AG04449 (cell line): ENCODE measurements at regions not wholly inside any gene's neighbourhood (a gene's known extent, or its start where the extent isn't known, plus 50 kb on each side); places are given as distances from the start of the nearest gene placed in this dataset.

Source experiments
- CTCF ChIA-PET: fragments of 350-600 bp; formaldehyde crosslinking; extraction: SDS; loops from one replicate; lab custom pipeline; 2021; ENCODE audit warnings: antibody characterized with exemption; lab: Yijun Ruan, JAX
- POLR2A ChIA-PET: fragments of 400-600, 350-600 bp; formaldehyde crosslinking; extraction: SDS; loops from one replicate; lab custom pipeline; 2020; ENCODE audit warnings: antibody characterized with exemption, inconsistent platforms; lab: Yijun Ruan, JAX
- DNase-seq: peaks from one replicate; pipeline ENCODE4 v3.0.0-alpha.2; 2010; ENCODE audit warnings: low read depth, low spot score
- H3K4me3 ChIP-seq: 2 replicates; pipeline ENCODE4 v1.5.1; 2011; ENCODE audit warnings: low read depth, mild to moderate bottlenecking, control low read depth, low read length
- TF ChIP-seq, protein P1 (sequence below): IDR thresholded peaks from one replicate; pipeline ENCODE4 v1.5.1; 2011; ENCODE audit warnings: mild to moderate bottlenecking, moderate library complexity, low read length, control low read depth, inconsistent platforms; ENCODE audit not compliant: insufficient read depth; ENCODE audit errors: missing control alignments

- DNase-seq, result no peak
- CTCF ChIA-PET, result no interaction called here
- POLR2A ChIA-PET, result no interaction called here
- H3K4me3 ChIP-seq, result no peak overlapping the region
- TF ChIP-seq, protein P1, sequence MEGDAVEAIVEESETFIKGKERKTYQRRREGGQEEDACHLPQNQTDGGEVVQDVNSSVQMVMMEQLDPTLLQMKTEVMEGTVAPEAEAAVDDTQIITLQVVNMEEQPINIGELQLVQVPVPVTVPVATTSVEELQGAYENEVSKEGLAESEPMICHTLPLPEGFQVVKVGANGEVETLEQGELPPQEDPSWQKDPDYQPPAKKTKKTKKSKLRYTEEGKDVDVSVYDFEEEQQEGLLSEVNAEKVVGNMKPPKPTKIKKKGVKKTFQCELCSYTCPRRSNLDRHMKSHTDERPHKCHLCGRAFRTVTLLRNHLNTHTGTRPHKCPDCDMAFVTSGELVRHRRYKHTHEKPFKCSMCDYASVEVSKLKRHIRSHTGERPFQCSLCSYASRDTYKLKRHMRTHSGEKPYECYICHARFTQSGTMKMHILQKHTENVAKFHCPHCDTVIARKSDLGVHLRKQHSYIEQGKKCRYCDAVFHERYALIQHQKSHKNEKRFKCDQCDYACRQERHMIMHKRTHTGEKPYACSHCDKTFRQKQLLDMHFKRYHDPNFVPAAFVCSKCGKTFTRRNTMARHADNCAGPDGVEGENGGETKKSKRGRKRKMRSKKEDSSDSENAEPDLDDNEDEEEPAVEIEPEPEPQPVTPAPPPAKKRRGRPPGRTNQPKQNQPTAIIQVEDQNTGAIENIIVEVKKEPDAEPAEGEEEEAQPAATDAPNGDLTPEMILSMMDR, result no peak
These were observed 361.8 kb downstream of the DOK5 start for GRCh38 chr20:54837226-54837625.

GRCh38 chr20:54822386-54822785 lies 347.0 kb downstream of the DOK5 start:
- TF ChIP-seq, protein P1, result no peak

GRCh38 chr20:54820392-54820791 lies 345.0 kb downstream of the DOK5 start:
- POLR2A ChIA-PET, result no interaction called here
- CTCF ChIA-PET, result no interaction called here
- TF ChIP-seq, protein P1, result no peak
- H3K4me3 ChIP-seq, result no peak overlapping the region
- no peak for DNase-seq

More at GRCh38 chr20:54822386-54822785, 347.0 kb downstream of the DOK5 start:
- ChIA-PET CTCF (no interaction called here), POLR2A (no interaction called here)
- H3K4me3 ChIP-seq, result no peak overlapping the region
- no peak for DNase-seq

DNA sequence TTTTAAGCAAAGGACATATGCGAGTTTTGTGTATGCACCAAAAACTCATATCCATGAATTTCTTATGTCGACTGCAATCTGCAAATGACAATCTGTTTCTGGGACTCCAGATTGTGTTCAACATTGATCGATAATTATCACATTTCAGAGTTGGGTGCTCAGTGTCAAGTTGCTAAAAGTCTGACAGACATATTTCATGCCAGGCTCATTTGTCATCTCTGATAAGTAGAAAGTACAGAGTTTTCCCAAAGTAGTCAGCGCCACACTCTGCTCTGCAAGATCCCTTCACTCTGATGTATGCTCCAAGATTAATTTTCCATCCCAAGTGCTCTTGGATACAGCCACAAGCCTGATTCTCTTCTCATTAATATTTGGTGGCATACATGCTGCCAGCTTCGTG lies 331.1 kb downstream of the DOK5 start:
- DNase-seq, result no peak
- TF ChIP-seq, protein P1, result no peak
- H3K4me3 ChIP-seq, result no peak overlapping the region
- POLR2A ChIA-PET, result no interaction called here
- CTCF ChIA-PET, result no interaction called here

DNA sequence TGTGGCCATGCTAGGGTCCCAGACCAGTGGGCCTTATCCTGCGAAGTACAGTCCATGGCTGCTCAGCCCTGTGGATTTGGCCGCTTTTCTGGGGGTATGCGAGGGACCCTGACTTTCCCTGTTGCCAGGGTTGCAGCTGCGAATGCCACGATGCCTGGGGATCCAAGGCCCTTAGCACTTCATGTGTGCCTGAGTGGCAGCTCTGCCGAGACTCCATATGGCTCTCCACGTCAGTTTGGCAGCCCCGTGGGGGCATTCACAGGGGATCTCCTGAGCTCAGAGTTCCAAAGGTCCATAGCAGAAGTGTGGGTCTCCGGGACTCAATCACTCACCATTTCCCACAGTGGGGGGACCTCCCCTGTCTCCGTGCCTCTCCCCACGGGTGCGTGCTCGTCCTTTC lies 319.5 kb downstream of the DOK5 start:
- TF ChIP-seq, protein P1, result no peak
- POLR2A ChIA-PET, result no interaction called here
- no peak overlapping the region for H3K4me3 ChIP-seq
- DNase-seq, result no peak
- CTCF ChIA-PET, result no interaction called here

DNA sequence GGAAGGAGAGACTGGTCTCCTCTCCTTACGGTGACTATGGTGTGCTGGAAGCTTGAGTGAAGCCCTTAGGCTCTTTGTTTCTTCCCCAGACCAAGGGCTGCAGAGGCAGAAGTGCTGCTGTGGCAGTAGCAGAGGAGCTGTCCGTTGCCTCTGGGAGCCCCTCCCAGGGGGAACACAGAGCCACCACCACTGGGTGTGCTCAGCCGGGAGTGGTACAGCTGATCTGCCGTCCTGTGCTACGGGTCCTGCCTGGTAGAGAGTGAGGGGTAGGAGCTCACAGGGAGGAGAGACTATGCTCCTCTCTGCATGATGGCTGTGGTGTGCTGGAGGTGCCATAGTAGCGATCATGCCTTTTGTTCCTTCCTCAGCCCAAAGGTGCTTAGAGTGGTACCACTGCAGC lies 318.7 kb downstream of the DOK5 start:
- H3K4me3 ChIP-seq, result no peak overlapping the region
- ChIA-PET POLR2A (no interaction called here), CTCF (no interaction called here)
- TF ChIP-seq, protein P1, result no peak
- no peak for DNase-seq
